ENCODE measurements at regions not wholly inside any gene's neighbourhood (a gene's known extent, or its start where the extent isn't known, plus 50 kb on each side); places are given as distances from the start of the nearest gene placed in this dataset.

- DNase-seq, result no peak
Observed at GRCh38 chr4:163582703-163583102, 88.2 kb downstream of the TMA16 start.

DNA sequence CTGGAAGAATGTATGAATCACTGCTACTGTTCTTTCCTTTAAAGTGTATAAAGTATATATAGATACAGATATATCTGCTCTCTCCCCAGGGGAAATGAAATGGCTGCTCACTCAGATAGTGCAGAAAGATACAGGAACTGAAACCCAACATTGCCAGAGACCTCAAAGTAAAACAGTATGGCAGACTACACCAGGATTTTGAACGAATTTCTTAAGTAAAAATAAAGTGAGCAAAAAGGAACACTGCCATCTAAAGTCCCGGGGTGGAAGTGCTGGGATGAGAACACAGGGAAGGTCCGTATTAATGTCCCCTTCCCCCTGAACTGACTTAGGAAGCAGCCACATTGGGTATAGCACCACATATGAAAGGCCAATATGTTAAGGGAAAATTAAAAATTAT, 93.4 kb downstream of the TMA16 start:
- DNase-seq, result no peak

DNA sequence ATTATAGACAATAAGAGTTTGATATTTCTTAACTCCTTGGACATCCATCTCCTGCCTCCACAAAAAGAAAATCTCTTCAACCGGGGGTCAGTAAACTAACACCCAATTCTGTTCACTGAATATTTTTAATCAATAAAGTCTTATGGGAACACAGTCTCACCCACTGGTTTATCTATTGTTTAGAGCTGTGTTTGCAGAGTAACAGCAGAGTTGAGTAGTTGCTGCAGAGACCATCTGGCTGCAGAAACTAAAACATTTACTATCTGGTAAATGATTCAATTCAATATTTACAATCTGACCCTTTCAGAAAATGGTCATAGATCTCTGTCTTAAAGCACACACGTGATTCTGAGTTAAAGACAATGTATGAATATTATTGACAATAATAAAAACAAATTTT, 94.0 kb downstream of the TMA16 start:
- no peak for DNase-seq

GRCh38 chr4:163590103-163590502, 95.6 kb downstream of the TMA16 start:
- DNase-seq, result no peak

- no peak for DNase-seq
Observed at GRCh38 chr4:163590619-163591264, 96.3 kb downstream of the TMA16 start.

DNA sequence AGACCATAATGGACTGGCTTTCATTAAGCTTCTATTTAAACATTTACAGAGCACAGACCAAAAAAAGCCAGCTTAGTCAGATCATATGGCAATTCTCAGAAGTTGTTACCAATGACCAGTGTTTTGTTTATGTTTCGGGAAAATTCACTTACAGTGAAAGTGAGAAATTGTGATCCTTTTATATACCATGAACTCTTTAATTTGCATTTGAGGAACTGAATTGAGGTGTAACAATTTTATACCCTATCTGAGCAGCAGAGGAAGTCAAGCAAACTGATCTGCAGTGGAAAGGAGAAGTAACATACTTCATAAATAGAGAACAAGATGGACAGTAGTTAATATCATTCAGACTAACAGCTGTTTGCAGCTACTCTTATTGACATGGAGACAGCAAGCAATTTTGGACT, 97.1 kb downstream of the TMA16 start:
- DNase-seq, result no peak

GRCh38 chr4:163592212-163592611, 97.7 kb downstream of the TMA16 start:
- no peak for DNase-seq

DNA sequence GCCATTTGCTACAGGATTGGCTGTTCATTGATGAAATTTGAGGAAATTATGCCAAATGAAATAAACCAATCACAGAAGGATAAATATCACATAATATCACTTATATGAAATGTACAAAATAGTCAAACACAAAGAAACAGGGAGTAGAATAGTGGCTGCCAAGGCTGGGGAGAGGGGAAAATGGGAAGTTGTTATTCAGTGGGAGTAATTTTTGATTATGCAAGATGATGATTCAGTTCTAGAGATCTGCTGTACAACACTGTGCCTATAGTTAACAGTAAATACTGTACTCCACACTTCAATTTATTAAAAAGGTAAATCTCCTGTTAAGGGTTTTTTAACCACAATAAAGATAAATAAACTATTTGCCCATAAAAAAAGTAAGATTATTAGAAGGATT, 101.1 kb downstream of the TMA16 start:
- DNase-seq, result no peak

GRCh38 chr4:163598028-163598427, 103.5 kb downstream of the TMA16 start:
- no peak for DNase-seq

DNA sequence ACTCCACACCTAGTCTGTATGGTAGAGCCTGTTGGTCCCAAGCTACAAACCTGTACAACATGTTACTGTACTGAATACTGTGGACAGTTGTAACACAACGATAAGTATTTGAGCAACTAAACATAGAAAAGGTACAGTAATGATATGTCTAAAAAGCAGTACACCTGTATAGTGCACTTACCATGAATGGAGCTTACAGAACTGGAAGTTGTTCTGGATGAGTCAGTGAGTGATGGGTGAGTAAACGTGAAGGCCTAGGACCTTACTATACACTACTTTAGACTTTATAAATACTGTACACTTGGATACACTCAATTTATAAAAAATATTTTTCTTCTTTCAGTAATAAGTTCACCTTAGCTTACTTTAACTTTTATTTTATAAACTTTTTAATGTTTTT, 104.0 kb downstream of the TMA16 start:
- DNase-seq, result no peak

- no peak for DNase-seq
Observed at GRCh38 chr4:163600727-163601126, 106.2 kb downstream of the TMA16 start.

GRCh38 chr4:163603257-163603656, 108.8 kb downstream of the TMA16 start:
- no peak for DNase-seq

GRCh38 chr4:163606896-163607691, 112.6 kb downstream of the TMA16 start:
- DNase-seq, result no peak

GRCh38 chr4:163609019-163609418, 114.5 kb downstream of the TMA16 start:
- DNase-seq, result no peak

DNA sequence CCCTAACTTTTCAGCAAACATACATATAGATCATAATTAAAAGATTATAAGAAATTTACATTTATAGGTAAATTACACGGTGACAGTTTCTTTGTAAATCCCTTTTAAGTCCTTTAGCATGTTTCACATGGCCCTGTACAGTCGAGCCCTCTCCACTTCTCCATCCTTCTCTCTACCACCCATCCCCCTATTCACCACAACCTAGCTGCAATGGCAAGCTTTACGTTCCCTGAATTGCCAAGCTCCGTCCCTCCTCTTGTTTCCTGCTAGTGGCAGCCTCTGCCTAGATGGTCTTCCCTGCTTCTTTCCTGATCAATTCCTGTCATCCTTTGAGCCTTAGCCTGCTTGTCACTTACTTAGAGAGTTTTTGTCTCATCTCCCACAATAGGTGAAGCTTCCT, 116.2 kb downstream of the TMA16 start:
- no peak for DNase-seq

DNA sequence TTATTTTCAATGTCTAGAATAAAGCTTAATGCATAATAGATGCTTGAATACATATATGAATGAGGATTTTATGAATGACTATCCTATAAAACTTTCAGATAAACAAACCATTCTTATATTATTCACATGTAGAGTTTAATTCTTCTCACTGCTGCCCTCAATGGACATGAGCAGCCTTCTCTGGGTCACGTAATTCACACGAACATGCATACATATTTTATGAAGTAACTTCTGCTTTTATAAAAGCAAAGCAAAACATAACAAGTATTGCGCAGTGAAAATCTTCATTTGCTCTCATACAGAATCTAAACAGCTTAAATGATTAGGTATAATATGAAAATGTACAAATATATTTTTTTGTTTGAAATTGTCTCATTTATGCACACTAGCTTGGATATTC, 116.7 kb downstream of the TMA16 start:
- DNase-seq, result no peak

- DNase-seq, result no peak
Observed at GRCh38 chr4:163611784-163612445, 117.4 kb downstream of the TMA16 start.

GRCh38 chr4:163612762-163613161, 118.3 kb downstream of the TMA16 start:
- no peak for DNase-seq

DNA sequence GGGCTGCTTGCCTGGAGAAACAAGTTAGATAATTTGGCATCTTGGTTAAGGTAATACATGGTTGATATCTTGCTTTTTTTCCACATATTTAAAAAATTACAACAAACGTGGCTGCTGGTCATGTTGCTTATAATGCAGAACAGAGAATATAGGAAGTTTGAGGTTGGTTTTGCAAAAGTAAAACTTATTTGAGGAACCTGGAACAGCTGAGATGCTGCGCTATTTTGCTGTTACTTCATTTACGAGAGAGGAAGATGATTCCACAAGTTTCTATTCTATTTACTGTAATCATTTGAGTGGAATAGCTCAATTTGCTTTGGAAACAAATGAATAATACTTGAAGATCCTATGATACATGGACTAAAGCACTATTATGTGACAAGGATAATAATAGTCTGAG, 118.9 kb downstream of the TMA16 start:
- DNase-seq, result no peak

- no peak for DNase-seq
Observed at GRCh38 chr4:163614866-163615265, 120.4 kb downstream of the TMA16 start.

DNA sequence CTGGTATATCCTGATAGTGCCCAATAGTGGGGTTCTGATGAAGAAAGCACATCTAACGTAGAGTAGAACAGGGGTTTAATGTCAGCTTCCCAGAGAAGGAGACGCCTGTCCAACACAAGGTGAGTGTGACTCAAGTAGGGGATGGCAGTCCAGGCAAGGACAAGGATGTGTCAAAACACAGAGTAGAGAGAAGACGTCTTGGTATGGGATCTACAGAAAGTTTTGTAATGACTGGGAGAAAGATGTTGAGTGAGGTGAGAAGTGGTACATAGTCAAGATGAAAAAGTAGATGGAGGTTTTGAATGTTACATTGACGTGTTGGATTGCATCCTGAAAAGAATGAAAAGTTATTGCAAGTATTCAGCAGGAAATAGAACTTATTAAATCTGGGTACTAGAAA, 124.4 kb downstream of the TMA16 start:
- no peak for DNase-seq

DNA sequence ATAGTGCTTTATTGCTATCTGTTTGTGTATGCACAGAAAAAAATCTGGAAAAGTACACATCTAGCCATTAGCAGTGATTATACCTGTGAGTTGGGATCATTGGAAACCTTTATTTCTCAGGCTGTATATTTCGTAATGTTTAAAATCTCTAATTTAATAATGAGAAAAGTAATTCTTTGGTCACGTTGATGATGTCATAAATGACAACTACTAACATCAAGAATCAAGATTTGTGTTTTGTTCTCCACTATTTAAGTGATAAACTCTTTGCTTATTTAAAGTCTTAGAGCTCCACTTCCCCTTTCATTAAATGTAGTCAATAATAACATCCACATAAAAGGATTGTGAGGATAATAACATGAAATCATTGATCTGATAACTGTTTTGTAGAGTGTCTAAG, 126.2 kb downstream of the TMA16 start:
- DNase-seq, result no peak

- no peak for DNase-seq
Observed at GRCh38 chr4:163621821-163622220, 127.3 kb downstream of the TMA16 start.

GRCh38 chr4:163622379-163623035, 128.0 kb downstream of the TMA16 start:
- DNase-seq, result no peak

Data from activated gamma-delta T cell (primary cell).